Right atrium auricular region (tissue), 2 donors: ENCODE measurements at regions not wholly inside any gene's neighbourhood (a gene's known extent, or its start where the extent isn't known, plus 50 kb on each side); places are given as distances from the start of the nearest gene placed in this dataset.
"Not testable (repeated sequence)": the region's sequence is repeated elsewhere in the genome, so short reads cannot be mapped to it uniquely, and the experiment has no call there.

Source experiments
- DNase-seq: peaks from one replicate; pipeline ENCODE4 v3.0.0-alpha.2; 2019; ENCODE audit warnings: low spot score
- H3K27ac ChIP-seq, 2 donors: fragments of 200-600 bp; sonication (generic); 1 replicate in 1 of 2; 2 replicates in 1 of 2; pipeline ENCODE4 v1.5.1; 2016 to 2019
- H3K27me3 ChIP-seq, 2 donors: fragments of 200-600 bp; sonication (generic); one replicate each; pipeline versions ENCODE4 v1.5.1 to v1.6.0; 2017 to 2019
- H3K36me3 ChIP-seq: fragments of 200-600 bp; sonication (generic); one replicate; pipeline ENCODE4 v1.5.1; 2016
- H3K4me1 ChIP-seq, 2 donors: fragments of 200-600 bp; sonication (generic); one replicate each; pipeline versions ENCODE4 v1.5.1 to v1.6.0; 2017 to 2019
- H3K4me3 ChIP-seq, 2 donors: fragments of 200-600 bp; sonication (generic); 1 replicate in 1 of 2; 2 replicates in 1 of 2; pipeline ENCODE4 v1.5.1; 2017 to 2019; ENCODE audit warnings: mild to moderate bottlenecking in 1 of 2, moderate library complexity in 1 of 2
- H3K9me3 ChIP-seq, 2 donors: fragments of 200-600 bp; sonication (generic); one replicate each; pipeline ENCODE4 v1.5.1; 2019
- CTCF ChIP-seq, 2 donors: fragments of 200-600 bp; sonication (generic); IDR thresholded peaks; one replicate each; pipeline ENCODE4 v1.5.1; 2019; ENCODE audit warnings: antibody characterized with exemption in 2 of 2

- Histone ChIP-seq H3K4me1 (no peaks in the 10 kb centered on the region), H3K4me3 (no peak overlapping the region), H3K27me3 (no peaks in the 10 kb centered on the region), H3K27ac (no peak overlapping the region), H3K36me3 (no peaks in the 10 kb centered on the region), H3K9me3 (peaks cover 0 to 17% of the 10 kb centered on the region in 2 donors)
- no peak for DNase-seq
- TF ChIP-seq CTCF (IDR thresholded peaks at IDR 0.05) = no peak
These were observed 215.3 kb downstream of the ZIC5 start for GRCh38 chr13:99756281-99756680.

- not testable (repeated sequence) for H3K4me1 ChIP-seq, H3K27ac ChIP-seq, H3K36me3 ChIP-seq, H3K27me3 ChIP-seq, DNase-seq, H3K4me3 ChIP-seq, H3K9me3 ChIP-seq
These were observed 216.8 kb downstream of the ZIC5 start for GRCh38 chr13:99754750-99755149.

- no peak for DNase-seq
- no peak overlapping the region for H3K27ac ChIP-seq
- no peaks in the 10 kb centered on the region for H3K4me1 ChIP-seq
- no peak overlapping the region for H3K4me3 ChIP-seq
- TF ChIP-seq CTCF (IDR thresholded peaks at IDR 0.05) = no peak
- no peaks in the 10 kb centered on the region for H3K27me3 ChIP-seq
- H3K36me3 ChIP-seq = no peaks in the 10 kb centered on the region
- H3K9me3 ChIP-seq = no peaks in the 10 kb centered on the region
These were observed 219.2 kb downstream of the ZIC5 start for GRCh38 chr13:99752373-99752772.

- Histone ChIP-seq H3K36me3 (no peaks in the 10 kb centered on the region), H3K4me3 (no peak overlapping the region), H3K27ac (no peak overlapping the region), H3K9me3 (no peaks in the 10 kb centered on the region), H3K4me1 (no peaks in the 10 kb centered on the region), H3K27me3 (no peaks in the 10 kb centered on the region)
- no peak for DNase-seq
- TF ChIP-seq CTCF (IDR thresholded peaks at IDR 0.05) = no peak
These were observed 219.9 kb downstream of the ZIC5 start for GRCh38 chr13:99751517-99752199.

- no peaks in the 10 kb centered on the region for H3K36me3 ChIP-seq
- no peaks in the 10 kb centered on the region for H3K4me1 ChIP-seq
- TF ChIP-seq CTCF (IDR thresholded peaks at IDR 0.05) = no peak
- no peaks in the 10 kb centered on the region for H3K27me3 ChIP-seq
- no peak overlapping the region for H3K27ac ChIP-seq
- no peaks in the 10 kb centered on the region for H3K9me3 ChIP-seq
- no peak for DNase-seq
- H3K4me3 ChIP-seq = no peak overlapping the region
These were observed 220.6 kb downstream of the ZIC5 start for GRCh38 chr13:99750951-99751350.

GRCh38 chr13:99749271-99750019 is 222.1 kb downstream of the ZIC5 start:
- H3K27me3 ChIP-seq = no peaks in the 10 kb centered on the region
- no peak for TF ChIP-seq CTCF (IDR thresholded peaks at IDR 0.05)
- no peaks in the 10 kb centered on the region for H3K9me3 ChIP-seq
- H3K4me3 ChIP-seq = no peak overlapping the region
- H3K4me1 ChIP-seq = no peaks in the 10 kb centered on the region
- no peak for DNase-seq
- no peak overlapping the region for H3K27ac ChIP-seq
- no peaks in the 10 kb centered on the region for H3K36me3 ChIP-seq
